Ascending aorta (tissue), 2 donors: ENCODE measurements at regions not wholly inside any gene's neighbourhood (a gene's known extent, or its start where the extent isn't known, plus 50 kb on each side); places are given as distances from the start of the nearest gene placed in this dataset.

Source experiments
- DNase-seq, 2 donors: peaks; one replicate each; pipeline ENCODE4 v3.0.0-alpha.2; 2019; ENCODE audit warnings: low spot score in 2 of 2
- H3K27ac ChIP-seq, 2 donors: fragments of 200-600 bp; sonication (generic); one replicate each; pipeline ENCODE4 v1.5.1; 2016 to 2017; ENCODE audit warnings: mild to moderate bottlenecking in 1 of 2
- H3K27me3 ChIP-seq: fragments of 200-600 bp; sonication (generic); one replicate; pipeline ENCODE4 v1.5.1; 2017
- H3K36me3 ChIP-seq, 2 donors: fragments of 200-600 bp; sonication (generic); one replicate each; pipeline ENCODE4 v1.5.1; 2016
- H3K4me1 ChIP-seq, 2 donors: fragments of 200-600 bp; sonication (generic); one replicate each; pipeline ENCODE4 v1.5.1; 2016 to 2017; ENCODE audit warnings: mild to moderate bottlenecking in 1 of 2
- H3K4me3 ChIP-seq, 2 donors: fragments of 200-600 bp; sonication (generic); one replicate each; pipeline ENCODE4 v1.5.1; 2016 to 2017; ENCODE audit warnings: mild to moderate bottlenecking in 1 of 2
- H3K9me3 ChIP-seq, 2 donors: fragments of 200-600 bp; sonication (generic); one replicate each; pipeline ENCODE4 v1.5.1; 2016
- intact Hi-C: fragments of 100-400 bp; cut with DNase I; formaldehyde crosslinking; loops from one replicate; pipeline ENCODE4 v1.15.1; 2023
- TF ChIP-seq, protein P1 (sequence below), 3 experiments: fragments of 200-600 bp in 2 of 3; fragments of 450-650 bp in 1 of 3; sonication (generic) in 2 of 3; IDR thresholded peaks; one replicate each; pipeline ENCODE4 v1.5.1; 2016 to 2019; ENCODE audit warnings: antibody characterized with exemption in 3 of 3, mild to moderate bottlenecking in 1 of 3, moderate library complexity in 1 of 3

DNA sequence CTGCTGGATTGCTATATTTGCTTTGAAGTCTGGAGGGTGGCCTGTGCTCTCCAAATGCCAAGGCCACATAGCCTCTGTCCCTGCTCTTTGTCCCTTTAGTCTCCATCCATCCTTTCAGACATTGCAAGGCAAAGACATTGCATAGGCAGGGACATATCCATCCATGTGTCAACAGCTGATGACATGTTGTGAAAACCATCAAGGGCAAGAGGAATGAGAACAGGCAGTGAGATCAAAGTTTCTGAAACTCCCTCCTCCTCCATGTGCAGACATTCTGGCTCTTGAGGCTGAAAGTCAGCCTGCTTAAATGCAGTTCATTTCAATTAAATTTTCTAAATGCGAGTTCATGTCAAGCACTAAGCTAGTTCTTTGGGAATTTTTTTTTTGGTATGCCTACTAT lies 135.2 kb upstream of the CTNNB1 start:
- intact Hi-C loops = no loop called here
- Histone ChIP-seq H3K27me3 (no peaks in the 10 kb centered on the region), H3K4me1 (no peaks in the 10 kb centered on the region), H3K36me3 (no peaks in the 10 kb centered on the region), H3K9me3 (no peaks in the 10 kb centered on the region), H3K27ac (no peak overlapping the region), H3K4me3 (no peak overlapping the region)
- TF ChIP-seq, protein P1, sequence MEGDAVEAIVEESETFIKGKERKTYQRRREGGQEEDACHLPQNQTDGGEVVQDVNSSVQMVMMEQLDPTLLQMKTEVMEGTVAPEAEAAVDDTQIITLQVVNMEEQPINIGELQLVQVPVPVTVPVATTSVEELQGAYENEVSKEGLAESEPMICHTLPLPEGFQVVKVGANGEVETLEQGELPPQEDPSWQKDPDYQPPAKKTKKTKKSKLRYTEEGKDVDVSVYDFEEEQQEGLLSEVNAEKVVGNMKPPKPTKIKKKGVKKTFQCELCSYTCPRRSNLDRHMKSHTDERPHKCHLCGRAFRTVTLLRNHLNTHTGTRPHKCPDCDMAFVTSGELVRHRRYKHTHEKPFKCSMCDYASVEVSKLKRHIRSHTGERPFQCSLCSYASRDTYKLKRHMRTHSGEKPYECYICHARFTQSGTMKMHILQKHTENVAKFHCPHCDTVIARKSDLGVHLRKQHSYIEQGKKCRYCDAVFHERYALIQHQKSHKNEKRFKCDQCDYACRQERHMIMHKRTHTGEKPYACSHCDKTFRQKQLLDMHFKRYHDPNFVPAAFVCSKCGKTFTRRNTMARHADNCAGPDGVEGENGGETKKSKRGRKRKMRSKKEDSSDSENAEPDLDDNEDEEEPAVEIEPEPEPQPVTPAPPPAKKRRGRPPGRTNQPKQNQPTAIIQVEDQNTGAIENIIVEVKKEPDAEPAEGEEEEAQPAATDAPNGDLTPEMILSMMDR (IDR thresholded peaks at IDR 0.05) = no peak
- no peak for DNase-seq

- TF ChIP-seq, protein P1 (IDR thresholded peaks at IDR 0.05) = no peak
- H3K27ac ChIP-seq = no peak overlapping the region
- intact Hi-C loops = no loop called here
- H3K9me3 ChIP-seq = no peaks in the 10 kb centered on the region
- H3K4me1 ChIP-seq = no peaks in the 10 kb centered on the region
- no peaks in the 10 kb centered on the region for H3K36me3 ChIP-seq
- DNase-seq = no peak
- H3K4me3 ChIP-seq = no peak overlapping the region
- H3K27me3 ChIP-seq = no peaks in the 10 kb centered on the region
These were observed 134.8 kb upstream of the CTNNB1 start for GRCh38 chr3:41064526-41064925.

- no peak for DNase-seq
- Histone ChIP-seq H3K9me3 (no peaks in the 10 kb centered on the region), H3K27ac (no peak overlapping the region), H3K4me1 (no peaks in the 10 kb centered on the region), H3K27me3 (no peaks in the 10 kb centered on the region), H3K4me3 (no peak overlapping the region), H3K36me3 (no peaks in the 10 kb centered on the region)
- TF ChIP-seq, protein P1 (IDR thresholded peaks at IDR 0.05) = no peak
- intact Hi-C loops = no loop called here
These were observed 134.0 kb upstream of the CTNNB1 start for GRCh38 chr3:41065340-41065739.

- DNase-seq = no peak
- Histone ChIP-seq H3K36me3 (no peaks in the 10 kb centered on the region), H3K27ac (no peak overlapping the region), H3K27me3 (no peaks in the 10 kb centered on the region), H3K9me3 (no peaks in the 10 kb centered on the region), H3K4me3 (no peak overlapping the region), H3K4me1 (no peaks in the 10 kb centered on the region)
- intact Hi-C loops = no loop called here
- TF ChIP-seq, protein P1 (IDR thresholded peaks at IDR 0.05) = no peak
These were observed 126.1 kb upstream of the CTNNB1 start for GRCh38 chr3:41073190-41073589.

- intact Hi-C loops = no loop called here
- DNase-seq = peak in 1 of 2 donors; percentile 73
These were observed 123.3 kb upstream of the CTNNB1 start for GRCh38 chr3:41075975-41076374.

More at GRCh38 chr3:41075975-41076374, 123.3 kb upstream of the CTNNB1 start:
- Histone ChIP-seq H3K4me1 (no peaks in the 10 kb centered on the region), H3K27me3 (no peaks in the 10 kb centered on the region), H3K4me3 (no peak overlapping the region), H3K9me3 (no peaks in the 10 kb centered on the region), H3K36me3 (no peaks in the 10 kb centered on the region), H3K27ac (no peak overlapping the region)
- TF ChIP-seq, protein P1 (IDR thresholded peaks at IDR 0.05) = no peak
